HEK293 (cell line): ENCODE measurements at regions not wholly inside any gene's neighbourhood (a gene's known extent, or its start where the extent isn't known, plus 50 kb on each side); places are given as distances from the start of the nearest gene placed in this dataset.

ENCODE experiments used
- CTCF ChIA-PET: fragments of 350-600 bp; formaldehyde crosslinking; extraction: SDS; loops from one replicate; lab custom pipeline; 2021; ENCODE audit warnings: antibody characterized with exemption; lab: Yijun Ruan, JAX
- POLR2A ChIA-PET: fragments of 300-600 bp; formaldehyde crosslinking; extraction: SDS; loops from one replicate; lab custom pipeline; 2020; ENCODE audit warnings: antibody characterized with exemption, inconsistent platforms; lab: Yijun Ruan, JAX
- H3K27ac ChIP-seq: fragments of 200-500 bp; sonication (Bioruptor generic); 2 replicates; pipeline ENCODE4 v1.5.1; 2014; ENCODE audit warnings: low read depth, low read length, control low read depth, inconsistent platforms; ENCODE audit errors: extremely low read depth
- H3K36me3 ChIP-seq, 2 experiments: fragments of 200-500 bp in 1 of 2; sonication (Bioruptor generic) in 1 of 2; 1 replicate in 1 of 2; 2 replicates in 1 of 2; pipeline ENCODE4 v1.5.1; 2014 to 2017; ENCODE audit warnings: inconsistent platforms in 2 of 2, low read length in 2 of 2; ENCODE audit not compliant: control insufficient read depth in 2 of 2, insufficient read depth in 1 of 2
- H3K4me1 ChIP-seq: fragments of 200-500 bp; sonication (Bioruptor generic); 2 replicates; pipeline ENCODE4 v1.5.1; 2014; ENCODE audit warnings: mild to moderate bottlenecking, low read length, inconsistent platforms; ENCODE audit not compliant: control insufficient read depth, insufficient read depth
- H3K4me3 ChIP-seq: 2 replicates; pipeline ENCODE4 v1.5.1; 2011; ENCODE audit warnings: low read depth, mild to moderate bottlenecking, control low read depth, low read length, moderate library complexity
- H3K9me3 ChIP-seq: fragments of 200-500 bp; sonication (Bioruptor generic); 2 replicates; pipeline ENCODE4 v1.5.1; 2014; ENCODE audit warnings: low read depth, low read length, inconsistent platforms; ENCODE audit not compliant: control insufficient read depth, insufficient read depth
- KLF7 ChIP-seq: fragments of 450-650 bp; formaldehyde crosslinking; IDR thresholded peaks from 2 replicates; pipeline ENCODE4 v1.5.1; 2016; ENCODE audit warnings: missing biosample characterization, missing genetic modification characterization, borderline replicate concordance
- ZBTB1 ChIP-seq: fragments of 450-650 bp; formaldehyde crosslinking; IDR thresholded peaks from 2 replicates; pipeline ENCODE4 v1.5.1; 2016; ENCODE audit warnings: missing biosample characterization, missing genetic modification characterization
- ZBTB48 ChIP-seq: fragments of 450-650 bp; formaldehyde crosslinking; IDR thresholded peaks from 2 replicates; pipeline ENCODE4 v1.5.1; 2016; ENCODE audit warnings: missing biosample characterization, missing genetic modification characterization
- ZFP41 ChIP-seq: fragments of 450-650 bp; formaldehyde crosslinking; IDR thresholded peaks from 2 replicates; pipeline ENCODE4 v1.5.1; 2016; ENCODE audit warnings: missing biosample characterization, missing genetic modification characterization, borderline replicate concordance
- ZNF121 ChIP-seq: fragments of 450-650 bp; formaldehyde crosslinking; IDR thresholded peaks from 2 replicates; pipeline ENCODE4 v1.5.1; 2016; ENCODE audit warnings: missing biosample characterization, missing genetic modification characterization
- ZNF184 ChIP-seq: fragments of 450-650 bp; IDR thresholded peaks from 2 replicates; pipeline ENCODE4 v1.5.1; 2018; ENCODE audit warnings: missing biosample characterization, mild to moderate bottlenecking, missing genetic modification characterization
- ZNF23 ChIP-seq: fragments of 450-650 bp; formaldehyde crosslinking; IDR thresholded peaks from 2 replicates; pipeline ENCODE4 v1.5.1; 2016; ENCODE audit warnings: missing biosample characterization, missing genetic modification characterization, borderline replicate concordance
- ZNF404 ChIP-seq: fragments of 450-650 bp; formaldehyde crosslinking; IDR thresholded peaks from 2 replicates; pipeline ENCODE4 v1.5.1; 2017; ENCODE audit warnings: missing biosample characterization, missing genetic modification characterization
- ZNF544 ChIP-seq: fragments of 450-650 bp; formaldehyde crosslinking; IDR thresholded peaks from 2 replicates; pipeline ENCODE4 v1.5.0; 2017; ENCODE audit warnings: missing biosample characterization, missing genetic modification characterization
- ZNF560 ChIP-seq: fragments of 450-650 bp; formaldehyde crosslinking; IDR thresholded peaks from 2 replicates; pipeline ENCODE4 v1.5.1; 2017; ENCODE audit warnings: missing biosample characterization, missing genetic modification characterization, borderline replicate concordance
- ZNF571 ChIP-seq: fragments of 450-650 bp; formaldehyde crosslinking; IDR thresholded peaks from 2 replicates; pipeline ENCODE4 v1.5.0; 2017; ENCODE audit warnings: missing biosample characterization, missing genetic modification characterization
- ZNF664 ChIP-seq: fragments of 450-650 bp; formaldehyde crosslinking; IDR thresholded peaks from 2 replicates; pipeline ENCODE4 v1.5.1; 2016; ENCODE audit warnings: missing biosample characterization, missing genetic modification characterization
- ZNF701 ChIP-seq: fragments of 450-650 bp; formaldehyde crosslinking; IDR thresholded peaks from 2 replicates; pipeline ENCODE4 v1.5.1; 2016; ENCODE audit warnings: missing biosample characterization, missing genetic modification characterization
- ZNF768 ChIP-seq: fragments of 450-650 bp; formaldehyde crosslinking; IDR thresholded peaks from 2 replicates; pipeline ENCODE4 v1.5.1; 2018; ENCODE audit warnings: missing biosample characterization, mild to moderate bottlenecking, missing genetic modification characterization
- ZNF792 ChIP-seq: fragments of 450-650 bp; formaldehyde crosslinking; IDR thresholded peaks from 2 replicates; pipeline ENCODE4 v1.5.1; 2016; ENCODE audit warnings: missing biosample characterization, missing genetic modification characterization
- ZXDB ChIP-seq: fragments of 450-650 bp; formaldehyde crosslinking; IDR thresholded peaks from 2 replicates; pipeline ENCODE4 v1.5.1; 2016; ENCODE audit warnings: missing biosample characterization, missing genetic modification characterization
- TF ChIP-seq, protein P1 (sequence below): fragments of 450-650 bp; formaldehyde crosslinking; conservative IDR thresholded peaks from 2 replicates; pipeline ENCODE4 v1.5.1; 2016; ENCODE audit warnings: low read depth, missing biosample characterization, missing genetic modification characterization
- TF ChIP-seq, protein P2 (sequence below): fragments of 450-650 bp; formaldehyde crosslinking; IDR thresholded peaks from 2 replicates; pipeline ENCODE4 v1.5.1; 2016; ENCODE audit warnings: missing biosample characterization, missing genetic modification characterization
- TF ChIP-seq, protein P3 (sequence below): fragments of 450-650 bp; formaldehyde crosslinking; IDR thresholded peaks from 2 replicates; pipeline ENCODE4 v1.5.1; 2017; ENCODE audit warnings: missing biosample characterization, missing genetic modification characterization

DNA sequence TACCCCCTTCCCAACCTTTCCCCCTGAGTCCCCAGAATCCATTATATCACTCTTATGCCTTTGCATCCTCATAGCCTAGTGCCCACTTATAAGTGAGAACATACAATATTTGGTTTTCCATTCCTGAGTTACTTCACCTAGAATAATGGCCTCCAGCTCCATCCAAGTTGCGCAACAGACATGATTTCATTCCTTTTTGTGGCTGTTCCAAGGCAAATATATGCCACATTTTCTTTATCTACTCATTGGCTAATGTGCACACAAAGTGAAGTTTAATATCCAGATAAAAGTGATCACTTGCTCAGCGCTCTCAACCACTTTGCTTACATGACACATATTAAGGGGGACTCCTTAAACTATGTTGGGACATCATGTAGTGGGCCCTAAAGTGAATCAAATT, 72.4 kb upstream of the TIAM1 start (continued):
- TF ChIP-seq, protein P1, sequence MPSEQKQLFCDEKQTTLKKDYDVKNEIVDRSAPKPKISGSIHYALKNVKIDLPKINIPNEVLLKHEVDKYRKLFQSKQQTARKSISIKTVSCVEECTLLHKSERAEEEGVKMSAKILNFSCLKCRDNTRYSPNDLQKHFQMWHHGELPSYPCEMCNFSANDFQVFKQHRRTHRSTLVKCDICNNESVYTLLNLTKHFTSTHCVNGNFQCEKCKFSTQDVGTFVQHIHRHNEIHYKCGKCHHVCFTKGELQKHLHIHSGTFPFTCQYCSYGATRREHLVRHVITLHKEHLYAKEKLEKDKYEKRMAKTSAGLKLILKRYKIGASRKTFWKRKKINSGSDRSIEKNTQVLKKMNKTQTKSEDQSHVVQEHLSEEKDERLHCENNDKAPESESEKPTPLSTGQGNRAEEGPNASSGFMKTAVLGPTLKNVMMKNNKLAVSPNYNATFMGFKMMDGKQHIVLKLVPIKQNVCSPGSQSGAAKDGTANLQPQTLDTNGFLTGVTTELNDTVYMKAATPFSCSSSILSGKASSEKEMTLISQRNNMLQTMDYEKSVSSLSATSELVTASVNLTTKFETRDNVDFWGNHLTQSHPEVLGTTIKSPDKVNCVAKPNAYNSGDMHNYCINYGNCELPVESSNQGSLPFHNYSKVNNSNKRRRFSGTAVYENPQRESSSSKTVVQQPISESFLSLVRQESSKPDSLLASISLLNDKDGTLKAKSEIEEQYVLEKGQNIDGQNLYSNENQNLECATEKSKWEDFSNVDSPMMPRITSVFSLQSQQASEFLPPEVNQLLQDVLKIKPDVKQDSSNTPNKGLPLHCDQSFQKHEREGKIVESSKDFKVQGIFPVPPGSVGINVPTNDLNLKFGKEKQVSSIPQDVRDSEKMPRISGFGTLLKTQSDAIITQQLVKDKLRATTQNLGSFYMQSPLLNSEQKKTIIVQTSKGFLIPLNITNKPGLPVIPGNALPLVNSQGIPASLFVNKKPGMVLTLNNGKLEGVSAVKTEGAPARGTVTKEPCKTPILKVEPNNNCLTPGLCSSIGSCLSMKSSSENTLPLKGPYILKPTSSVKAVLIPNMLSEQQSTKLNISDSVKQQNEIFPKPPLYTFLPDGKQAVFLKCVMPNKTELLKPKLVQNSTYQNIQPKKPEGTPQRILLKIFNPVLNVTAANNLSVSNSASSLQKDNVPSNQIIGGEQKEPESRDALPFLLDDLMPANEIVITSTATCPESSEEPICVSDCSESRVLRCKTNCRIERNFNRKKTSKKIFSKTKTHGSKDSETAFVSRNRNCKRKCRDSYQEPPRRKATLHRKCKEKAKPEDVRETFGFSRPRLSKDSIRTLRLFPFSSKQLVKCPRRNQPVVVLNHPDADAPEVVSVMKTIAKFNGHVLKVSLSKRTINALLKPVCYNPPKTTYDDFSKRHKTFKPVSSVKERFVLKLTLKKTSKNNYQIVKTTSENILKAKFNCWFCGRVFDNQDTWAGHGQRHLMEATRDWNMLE (tag by site-specific recombination), result 0 out of 2 replicates have a peak, but pooled peaks have one; percentile 20
- TF ChIP-seq ZNF184 (tag by site-specific recombination), result 0 out of 2 replicates have a peak, but pooled peaks have one; percentile 53
- TF ChIP-seq, protein P2, sequence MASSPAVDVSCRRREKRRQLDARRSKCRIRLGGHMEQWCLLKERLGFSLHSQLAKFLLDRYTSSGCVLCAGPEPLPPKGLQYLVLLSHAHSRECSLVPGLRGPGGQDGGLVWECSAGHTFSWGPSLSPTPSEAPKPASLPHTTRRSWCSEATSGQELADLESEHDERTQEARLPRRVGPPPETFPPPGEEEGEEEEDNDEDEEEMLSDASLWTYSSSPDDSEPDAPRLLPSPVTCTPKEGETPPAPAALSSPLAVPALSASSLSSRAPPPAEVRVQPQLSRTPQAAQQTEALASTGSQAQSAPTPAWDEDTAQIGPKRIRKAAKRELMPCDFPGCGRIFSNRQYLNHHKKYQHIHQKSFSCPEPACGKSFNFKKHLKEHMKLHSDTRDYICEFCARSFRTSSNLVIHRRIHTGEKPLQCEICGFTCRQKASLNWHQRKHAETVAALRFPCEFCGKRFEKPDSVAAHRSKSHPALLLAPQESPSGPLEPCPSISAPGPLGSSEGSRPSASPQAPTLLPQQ, result peak; percentile 80

DNA sequence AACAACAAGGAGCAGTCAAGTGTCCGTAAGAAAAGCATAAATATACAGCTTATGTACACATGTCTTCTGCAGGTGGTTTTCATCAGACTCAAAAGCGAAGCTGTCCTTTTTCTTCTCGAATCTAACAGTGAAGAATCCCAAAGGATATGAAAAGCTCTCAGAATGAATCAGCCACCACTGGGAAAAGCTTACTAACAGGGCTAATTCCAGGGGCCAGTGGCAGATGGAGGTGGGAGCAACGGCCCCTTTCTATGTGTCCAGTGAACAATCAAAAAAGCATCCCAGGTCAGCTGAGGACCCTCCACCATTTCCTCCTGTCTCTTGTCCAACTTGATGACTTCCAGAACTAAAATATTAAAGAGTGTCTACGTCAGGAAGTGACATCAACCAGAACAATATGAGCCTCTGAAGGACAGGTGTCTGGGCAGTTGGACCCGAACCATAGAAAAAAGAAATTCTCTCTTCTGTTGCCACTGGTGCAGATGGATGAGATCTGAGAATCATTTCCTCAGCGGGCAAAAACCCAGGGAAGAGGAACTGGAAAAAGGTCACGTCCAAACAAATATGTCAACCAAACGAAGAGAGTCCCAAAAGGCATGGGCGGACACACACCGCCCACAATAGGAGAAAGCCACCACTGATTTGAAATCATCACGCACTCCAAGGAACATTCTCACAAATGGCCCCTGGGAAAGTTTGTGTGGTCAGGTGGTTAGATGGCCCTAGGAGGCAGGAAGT, 70.4 kb upstream of the TIAM1 start:
- CTCF ChIA-PET, result interaction anchor here (0.6 to 0.8 kb wide), 2 partner anchors 45 to 67 kb away, joined by 4 to 5 read pairs; no protein-coding TSS in a partner anchor
- peaks cover 0 to 4% of the 10 kb centered on the region in 2 experiments; a peak in 1 of 3 replicates for H3K36me3 ChIP-seq
- POLR2A ChIA-PET, result no interaction called here

DNA sequence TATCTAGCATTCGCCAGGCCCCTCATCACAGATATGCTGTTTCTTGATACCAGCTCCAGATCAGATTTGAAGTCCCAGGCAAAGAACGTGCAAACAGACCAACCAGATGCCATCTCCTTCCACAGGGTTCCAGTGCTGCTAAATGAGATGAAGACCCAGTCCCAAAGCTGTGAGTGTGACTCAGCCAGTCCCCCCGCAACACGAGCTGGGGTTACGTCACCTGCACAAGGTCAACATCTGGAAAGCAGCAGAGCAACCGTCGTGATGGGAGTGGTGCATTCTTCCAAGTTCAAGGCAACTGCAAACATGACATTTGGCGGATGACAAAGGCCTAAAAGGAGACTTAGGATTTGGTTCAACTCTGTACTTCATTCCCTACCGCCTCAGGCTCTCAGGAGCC, 69.6 kb upstream of the TIAM1 start:
- H3K36me3 ChIP-seq, result peaks cover 0 to 4% of the 10 kb centered on the region in 2 experiments; a peak in 1 of 3 replicates
- H3K4me3 ChIP-seq, result no peak overlapping the region
- POLR2A ChIA-PET, result no interaction called here
- H3K4me1 ChIP-seq, result peaks cover 4% of the 10 kb centered on the region; the same call in 1 of the 2 replicates
- no peaks in the 10 kb centered on the region for H3K9me3 ChIP-seq
- CTCF ChIA-PET, result interaction anchor here (0.8 kb wide), 1 partner anchor 46 kb away, joined by 5 read pairs; no protein-coding TSS in a partner anchor
- no peak overlapping the region for H3K27ac ChIP-seq
- TF ChIP-seq, protein P1 (tag by site-specific recombination), result no peak
- no peak for TF ChIP-seq KLF7 (tag by site-specific recombination)
- no peak for TF ChIP-seq ZNF701
- TF ChIP-seq, protein P3, sequence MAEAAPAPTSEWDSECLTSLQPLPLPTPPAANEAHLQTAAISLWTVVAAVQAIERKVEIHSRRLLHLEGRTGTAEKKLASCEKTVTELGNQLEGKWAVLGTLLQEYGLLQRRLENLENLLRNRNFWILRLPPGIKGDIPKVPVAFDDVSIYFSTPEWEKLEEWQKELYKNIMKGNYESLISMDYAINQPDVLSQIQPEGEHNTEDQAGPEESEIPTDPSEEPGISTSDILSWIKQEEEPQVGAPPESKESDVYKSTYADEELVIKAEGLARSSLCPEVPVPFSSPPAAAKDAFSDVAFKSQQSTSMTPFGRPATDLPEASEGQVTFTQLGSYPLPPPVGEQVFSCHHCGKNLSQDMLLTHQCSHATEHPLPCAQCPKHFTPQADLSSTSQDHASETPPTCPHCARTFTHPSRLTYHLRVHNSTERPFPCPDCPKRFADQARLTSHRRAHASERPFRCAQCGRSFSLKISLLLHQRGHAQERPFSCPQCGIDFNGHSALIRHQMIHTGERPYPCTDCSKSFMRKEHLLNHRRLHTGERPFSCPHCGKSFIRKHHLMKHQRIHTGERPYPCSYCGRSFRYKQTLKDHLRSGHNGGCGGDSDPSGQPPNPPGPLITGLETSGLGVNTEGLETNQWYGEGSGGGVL (tag by site-specific recombination), result no peak
- TF ChIP-seq ZNF768, result no peak
- no peak for TF ChIP-seq ZFP41 (tag by site-specific recombination)
- TF ChIP-seq ZNF23, result no peak
- no peak for TF ChIP-seq ZBTB1 (tag by site-specific recombination)
- TF ChIP-seq ZNF404 (tag by site-specific recombination), result no peak

More for the DNA sequence above, 70.4 kb upstream of the TIAM1 start:
- Histone ChIP-seq H3K4me3 (no peak overlapping the region), H3K27ac (no peak overlapping the region), H3K4me1 (peaks cover 4% of the 10 kb centered on the region; the same call in 1 of the 2 replicates), H3K9me3 (no peaks in the 10 kb centered on the region)
- TF ChIP-seq ZNF560, result no peak
- no peak for TF ChIP-seq ZXDB (tag by site-specific recombination)
- no peak for TF ChIP-seq ZNF701
- no peak for TF ChIP-seq ZNF544 (tag by site-specific recombination)
- no peak for TF ChIP-seq ZNF664 (tag by site-specific recombination)
- no peak for TF ChIP-seq ZNF184 (tag by site-specific recombination)
- TF ChIP-seq ZNF121 (tag by site-specific recombination), result no peak
- TF ChIP-seq ZNF792 (tag by site-specific recombination), result no peak
- no peak for TF ChIP-seq ZBTB48 (tag by site-specific recombination)
- TF ChIP-seq ZNF571 (tag by site-specific recombination), result no peak
